ENCODE measurements at regions not wholly inside any gene's neighbourhood (a gene's known extent, or its start where the extent isn't known, plus 50 kb on each side); places are given as distances from the start of the nearest gene placed in this dataset.
"Not testable (repeated sequence)": the region's sequence is repeated elsewhere in the genome, so short reads cannot be mapped to it uniquely, and the experiment has no call there.

DNA sequence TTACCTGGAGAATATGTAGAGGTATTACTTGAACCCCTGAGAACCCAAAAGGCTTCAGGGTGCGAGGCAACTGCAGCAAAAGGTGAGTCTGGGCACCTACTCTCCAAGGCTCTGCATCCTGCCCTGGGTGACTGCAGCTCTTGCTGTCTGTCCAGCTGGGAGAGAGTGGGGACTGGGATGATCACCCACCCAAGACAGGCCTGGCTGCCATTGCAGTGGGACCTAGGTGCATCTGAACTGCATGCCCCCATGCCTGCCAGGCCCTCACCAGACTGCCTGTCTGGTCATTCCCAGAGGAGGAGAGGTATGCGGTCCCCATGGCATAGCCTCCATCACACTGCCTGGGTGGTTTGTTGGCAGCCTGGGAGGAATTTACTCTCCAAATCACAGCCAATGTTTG lies 563.9 kb downstream of the TFAP2A start:
- DNase-seq (ENCODE audit: low spot score) (no peak), ATAC-seq (no peak)

DNA sequence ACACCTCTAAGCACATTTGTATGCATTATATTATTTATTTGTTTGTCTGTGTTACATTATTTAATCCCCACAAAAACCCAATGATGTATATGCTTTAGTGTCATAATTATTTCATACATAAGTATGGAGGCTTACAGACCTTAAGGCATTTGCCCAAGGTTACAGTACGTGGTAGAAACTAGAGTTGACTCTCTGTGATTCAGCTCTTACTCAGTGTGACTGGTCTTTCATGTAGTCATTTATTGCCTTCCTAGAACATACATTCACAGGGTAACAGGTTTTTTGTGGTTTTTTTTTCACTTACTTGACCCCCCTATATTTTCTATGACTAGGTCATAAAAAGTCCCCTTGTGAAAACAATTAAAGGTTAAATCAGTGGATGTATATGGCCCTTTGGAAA lies 566.8 kb downstream of the TFAP2A start:
- no peak for ATAC-seq
- no peak for DNase-seq (ENCODE audit: low spot score)

DNA sequence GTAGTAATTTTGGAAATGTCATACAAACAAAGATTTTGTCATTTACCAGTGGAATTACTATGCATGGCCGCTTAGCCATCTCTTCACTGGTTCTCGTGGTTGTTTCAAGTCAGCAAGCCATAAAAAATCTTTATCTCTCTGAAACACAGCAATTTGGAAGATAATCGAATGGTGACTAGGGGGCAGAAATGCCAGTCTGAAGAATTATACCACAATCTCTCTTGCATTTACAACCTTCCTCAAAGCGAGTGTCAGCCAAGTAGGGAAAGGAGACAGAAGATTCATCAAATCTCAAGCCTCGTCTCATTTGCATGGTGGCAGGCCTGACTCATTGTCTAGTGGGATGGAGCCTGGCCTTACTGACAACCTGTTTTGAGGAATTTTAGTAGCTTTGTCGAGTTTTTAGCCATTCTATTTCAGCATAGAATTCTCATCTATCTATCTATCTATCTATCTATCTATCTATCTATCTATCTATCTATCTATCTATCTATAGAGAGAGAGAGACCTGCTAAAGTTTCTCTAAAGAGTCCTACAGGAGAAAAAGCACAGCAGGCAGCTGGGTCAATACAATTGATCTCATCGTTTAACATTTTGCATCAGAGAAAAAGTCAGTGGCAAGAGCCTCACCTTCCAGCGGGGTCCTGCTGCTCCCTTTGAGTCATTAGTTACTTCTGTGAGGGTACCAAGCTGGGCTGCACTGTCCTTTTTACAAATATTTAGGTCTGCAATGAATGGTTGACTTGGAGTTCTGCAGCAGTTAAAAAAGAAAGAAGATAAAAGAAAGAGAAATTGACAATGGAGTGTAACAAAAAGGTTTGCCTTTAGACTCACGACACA lies 572.8 kb downstream of the TFAP2A start:
- ATAC-seq (no peak), DNase-seq (ENCODE audit: low spot score) (no peak)

DNA sequence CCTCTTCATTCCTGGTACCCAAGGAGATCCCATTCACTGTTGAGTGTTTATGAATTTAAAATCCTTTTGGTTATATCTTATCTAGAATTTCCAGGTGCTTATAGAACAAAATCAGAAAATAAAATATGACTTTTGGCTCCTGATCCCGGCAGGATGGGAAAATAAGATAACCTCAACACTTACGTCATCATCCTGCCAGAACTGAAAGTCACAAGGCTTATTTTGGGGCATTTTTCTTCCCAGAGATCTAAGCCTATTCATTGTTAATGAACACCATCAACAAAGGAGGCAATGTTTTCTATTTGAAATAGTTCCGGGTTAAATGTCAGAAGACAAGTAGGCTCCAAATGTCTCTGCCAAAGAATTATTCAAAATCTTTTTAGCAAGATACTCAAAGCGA lies 580.6 kb downstream of the TFAP2A start:
- ATAC-seq (no peak), DNase-seq (ENCODE audit: low spot score) (no peak)

DNA sequence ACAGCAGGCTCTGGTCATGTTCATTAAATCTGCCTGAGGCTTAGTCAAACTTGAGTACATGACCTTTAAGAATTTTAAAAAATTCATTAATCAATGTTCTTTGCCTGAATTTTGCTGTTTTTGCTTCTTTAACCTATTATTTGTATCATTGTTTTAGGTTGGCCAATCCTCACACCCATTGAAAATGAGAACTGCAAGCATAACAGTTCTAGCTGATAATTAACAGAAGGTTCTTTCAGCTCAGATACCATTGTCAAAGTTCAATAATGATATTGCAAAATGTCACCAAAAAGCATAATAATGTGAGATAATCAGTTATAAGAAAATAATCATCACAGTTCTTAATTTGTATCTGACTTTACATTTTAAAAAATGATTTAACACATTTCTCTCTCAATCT lies 583.1 kb downstream of the TFAP2A start:
- DNase-seq (ENCODE audit: low spot score) (no peak), ATAC-seq (peak; percentile 72)

DNA sequence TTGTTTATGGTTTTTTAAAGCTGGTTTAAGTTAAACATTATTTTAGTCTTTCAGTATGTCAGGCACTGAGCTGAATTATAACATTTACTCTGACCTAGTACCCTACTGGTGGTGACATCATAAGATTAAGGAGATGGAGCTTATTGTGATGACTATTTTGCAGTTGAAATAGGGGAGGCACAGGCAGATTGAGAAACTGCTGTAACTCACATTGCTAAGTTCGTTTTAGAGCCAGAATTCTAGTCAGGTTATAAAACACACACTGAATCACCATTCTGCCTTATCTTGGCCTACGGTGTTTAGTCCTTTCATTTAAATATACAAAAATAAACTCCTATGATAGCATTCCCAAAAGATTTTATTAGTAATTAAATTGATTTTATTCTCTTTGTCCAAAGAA lies 584.1 kb downstream of the TFAP2A start:
- no peak for DNase-seq (ENCODE audit: low spot score)
- ATAC-seq: no peak

DNA sequence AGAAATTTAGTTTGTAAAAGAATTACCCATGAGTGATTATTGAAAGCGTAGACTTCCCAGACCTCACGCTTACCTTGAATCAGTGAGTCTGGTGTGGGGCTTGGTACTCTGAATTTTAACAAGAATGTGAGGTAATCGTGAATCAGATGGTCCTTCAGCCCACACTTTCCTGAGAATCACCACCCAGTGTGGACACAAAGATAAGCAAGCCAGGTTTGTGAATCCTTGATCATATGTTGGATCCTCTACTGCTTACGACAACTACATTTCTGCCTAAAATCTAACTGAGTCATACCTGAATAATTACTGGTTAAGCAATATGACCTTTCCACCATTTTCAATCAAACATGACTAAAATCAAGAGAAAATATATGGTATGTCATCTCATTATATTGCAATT lies 589.3 kb downstream of the TFAP2A start:
- no peak for ATAC-seq

DNA sequence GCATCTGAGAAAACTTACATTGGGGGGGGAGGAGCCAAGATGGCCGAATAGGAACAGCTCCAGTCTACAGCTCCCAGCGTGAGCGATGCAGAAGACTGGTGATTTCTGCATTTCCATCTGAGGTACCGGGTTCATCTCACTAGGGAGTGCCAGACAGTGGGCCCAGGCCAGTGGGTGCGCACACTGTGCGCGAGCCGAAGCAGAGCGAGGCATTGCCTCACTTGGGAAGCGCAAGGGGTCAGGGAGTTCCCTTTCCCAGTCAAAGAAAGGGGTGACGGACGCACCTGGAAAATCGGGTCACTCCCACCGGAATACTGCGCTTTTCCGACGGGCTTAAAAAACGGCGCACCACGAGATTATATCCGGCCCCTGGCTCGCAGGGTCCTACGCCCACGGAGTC lies 604.1 kb downstream of the TFAP2A start:
- not testable (repeated sequence) for ATAC-seq; DNase-seq (ENCODE audit: low spot score)

More for the DNA sequence above, 589.3 kb downstream of the TFAP2A start:
- DNase-seq (ENCODE audit: low spot score): no peak

DNA sequence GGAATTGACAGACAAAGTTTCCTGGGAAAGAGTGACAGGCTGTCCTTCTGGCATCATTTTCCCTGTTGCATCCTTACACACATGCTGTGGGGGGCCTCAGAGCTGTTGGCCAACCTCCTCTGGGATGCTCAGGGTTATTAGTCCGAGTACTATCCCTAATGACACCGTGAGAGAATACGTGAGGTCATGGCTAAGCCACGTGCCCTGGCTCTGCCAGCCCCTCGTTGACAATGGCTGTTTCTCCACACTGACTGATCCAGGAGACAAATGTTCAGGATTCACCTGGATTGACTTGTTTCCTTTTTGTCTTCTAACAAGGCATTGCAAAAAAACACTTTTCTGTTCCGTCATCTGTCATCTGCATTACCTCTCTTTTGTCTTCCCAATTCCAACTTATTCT lies 604.6 kb downstream of the TFAP2A start:
- no peak for ATAC-seq
- DNase-seq (ENCODE audit: low spot score): no peak

DNA sequence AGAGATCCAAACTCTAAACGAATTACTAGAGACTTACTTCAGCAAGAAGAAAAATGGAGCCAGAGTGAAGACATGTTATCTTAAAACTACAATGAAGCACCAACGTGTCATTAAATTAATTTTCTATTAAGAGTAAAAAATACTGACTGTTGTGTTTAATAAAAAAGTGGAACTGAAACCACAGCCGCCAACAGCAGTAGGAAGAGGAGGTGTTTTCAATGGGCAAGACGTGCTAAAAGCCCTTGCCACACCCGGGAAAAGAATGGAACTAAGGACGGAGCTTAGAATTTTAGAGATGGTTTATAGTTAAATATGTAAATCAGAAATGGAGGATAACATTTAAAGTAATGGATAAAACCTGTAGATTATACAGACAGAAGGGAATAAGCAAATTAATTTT lies 608.7 kb downstream of the TFAP2A start:
- no peak for ATAC-seq
- no peak for DNase-seq (ENCODE audit: low spot score)

DNA sequence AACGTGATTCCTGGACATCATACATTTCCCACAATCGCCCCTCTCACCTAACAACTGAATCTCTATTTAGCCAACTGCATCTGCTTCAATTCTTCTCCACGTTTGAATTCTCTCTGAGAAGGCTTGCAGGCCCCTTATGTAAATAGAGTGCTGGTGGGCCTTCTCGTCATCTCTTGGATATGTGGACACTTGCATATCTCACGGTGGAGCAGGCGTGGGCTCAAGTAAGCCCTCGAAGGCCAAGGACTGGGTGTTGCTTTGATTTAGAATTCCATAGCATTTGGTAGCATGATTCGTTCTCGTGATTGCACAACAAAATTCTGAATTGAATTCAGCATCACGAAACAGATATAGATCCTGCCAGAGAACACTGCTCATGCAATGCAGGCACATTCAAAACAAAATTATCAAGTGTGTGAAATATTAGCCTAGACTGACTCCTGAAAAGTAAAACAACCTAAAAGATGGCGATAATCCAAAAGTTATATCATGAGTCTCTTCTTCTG lies 613.6 kb downstream of the TFAP2A start:
- ATAC-seq (no peak), DNase-seq (ENCODE audit: low spot score) (no peak)

DNA sequence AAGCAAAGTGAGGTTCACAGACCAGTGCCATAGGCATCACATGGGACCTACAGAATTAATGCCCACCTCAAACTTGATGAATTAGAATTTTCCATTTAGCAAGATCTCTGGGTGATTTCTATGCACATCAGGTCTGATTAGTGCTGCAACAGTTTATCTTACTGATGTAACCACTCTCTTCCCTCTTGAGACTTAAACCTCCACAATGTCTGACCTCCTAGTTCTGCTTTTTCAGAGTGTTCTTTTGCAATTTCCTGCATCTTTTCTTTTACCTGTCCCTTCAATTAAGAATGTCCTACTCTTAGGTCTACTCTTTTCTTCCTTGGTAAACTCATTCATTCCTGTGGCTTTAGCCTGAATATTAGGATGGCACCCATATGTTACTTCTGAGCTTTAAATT lies 615.3 kb downstream of the TFAP2A start:
- DNase-seq (ENCODE audit: low spot score) (no peak), ATAC-seq (no peak)

DNA sequence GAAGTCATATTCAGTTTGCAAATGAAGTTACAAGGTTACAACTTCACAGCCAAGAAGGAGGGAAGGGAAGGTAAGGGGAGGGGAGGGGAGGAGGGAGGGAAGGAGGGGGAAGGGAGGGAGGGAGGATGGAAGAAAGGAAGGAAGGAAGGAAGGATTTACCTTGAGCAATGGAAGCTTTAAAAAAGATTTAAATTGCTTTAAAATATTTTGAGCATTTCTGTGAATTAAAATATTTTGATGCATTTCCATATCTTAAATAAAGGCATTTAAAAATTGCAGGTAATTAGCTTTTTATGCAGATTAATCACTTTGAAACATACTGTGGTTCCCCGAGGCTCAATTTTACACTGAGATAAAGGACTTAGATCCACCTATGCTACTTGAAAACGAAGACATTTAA lies 618.0 kb downstream of the TFAP2A start:
- DNase-seq (ENCODE audit: low spot score) (no peak), ATAC-seq (no peak)

DNA sequence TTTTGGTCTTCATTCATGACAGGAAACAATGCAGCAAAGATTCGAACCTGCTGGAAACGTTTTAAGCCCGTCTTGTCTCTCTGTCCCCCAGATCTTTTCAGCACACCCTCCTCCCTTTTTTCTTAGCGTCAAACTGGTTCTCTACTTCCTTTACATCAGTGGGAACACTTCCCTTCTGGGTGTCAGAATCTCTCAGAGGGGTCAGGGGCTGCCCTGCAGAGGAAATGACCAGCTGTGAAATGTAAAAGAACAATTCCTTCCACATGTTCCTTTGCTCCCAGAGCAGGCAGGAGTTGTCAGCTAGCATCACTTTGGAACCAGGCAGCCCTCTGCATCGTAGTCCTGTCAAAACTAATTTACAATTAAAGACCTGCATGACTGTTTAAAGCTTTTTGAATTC lies 619.0 kb downstream of the TFAP2A start:
- DNase-seq (ENCODE audit: low spot score) (no peak), ATAC-seq (no peak)

DNA sequence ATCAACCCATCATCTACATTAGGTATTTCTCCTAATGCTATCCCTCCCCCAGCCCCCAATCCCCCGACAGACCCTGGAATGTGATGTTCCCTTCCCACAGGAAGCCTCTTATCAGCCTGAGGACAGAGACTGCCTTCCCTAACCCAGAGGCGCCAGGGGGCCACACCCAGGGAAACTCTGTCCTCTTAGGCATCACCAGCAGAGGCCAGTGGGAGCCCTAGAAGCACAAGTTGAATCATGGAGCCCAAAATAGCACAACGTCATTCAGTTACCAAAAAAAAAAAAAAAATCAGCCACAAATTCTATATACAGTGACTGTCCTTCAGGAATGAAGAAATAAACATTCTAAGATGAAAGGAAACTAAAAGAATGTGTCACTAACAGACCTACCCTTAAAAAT lies 625.7 kb downstream of the TFAP2A start:
- ATAC-seq: no peak
- no peak for DNase-seq (ENCODE audit: low spot score)

DNA sequence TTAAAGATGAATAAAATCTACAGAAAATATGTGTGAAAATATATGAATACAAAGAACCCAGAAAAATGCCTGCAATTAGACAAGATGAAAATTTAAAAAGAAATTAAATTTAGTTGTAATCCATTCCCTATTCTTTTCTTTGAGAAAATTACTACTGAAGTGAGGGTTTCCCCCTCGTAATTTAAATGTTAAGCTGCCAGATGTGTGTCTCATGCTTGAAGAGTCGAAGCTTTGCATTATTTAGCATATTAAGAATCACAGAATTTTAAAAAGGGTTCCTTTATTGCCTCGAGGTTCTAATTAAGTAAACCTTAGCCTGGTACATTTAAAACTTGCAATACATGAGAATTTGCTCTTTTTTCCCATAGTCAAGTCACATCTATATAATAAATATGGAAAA lies 630.1 kb downstream of the TFAP2A start:
- no peak for DNase-seq (ENCODE audit: low spot score)
- ATAC-seq: no peak

DNA sequence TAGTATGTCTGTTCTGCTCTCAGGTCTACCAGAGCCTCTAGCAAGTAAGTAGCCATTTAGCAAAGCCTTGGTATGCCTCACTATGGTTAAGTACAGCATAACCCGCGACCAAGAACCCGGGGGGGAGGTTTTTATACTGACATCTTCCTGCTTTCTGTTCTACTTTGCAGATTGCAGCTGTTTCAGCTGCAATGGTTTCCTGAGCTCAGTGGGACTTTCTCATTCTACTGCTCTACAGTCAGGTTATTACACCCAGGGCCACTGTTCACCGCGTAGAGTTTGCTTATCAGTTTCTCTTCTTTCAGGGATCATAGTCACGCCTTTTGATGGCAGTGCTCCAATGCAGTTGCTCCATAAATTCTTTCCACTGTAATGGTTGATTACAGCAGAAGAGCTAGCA lies 631.3 kb downstream of the TFAP2A start:
- DNase-seq (ENCODE audit: low spot score) (no peak), ATAC-seq (peak; percentile 64)

DNA sequence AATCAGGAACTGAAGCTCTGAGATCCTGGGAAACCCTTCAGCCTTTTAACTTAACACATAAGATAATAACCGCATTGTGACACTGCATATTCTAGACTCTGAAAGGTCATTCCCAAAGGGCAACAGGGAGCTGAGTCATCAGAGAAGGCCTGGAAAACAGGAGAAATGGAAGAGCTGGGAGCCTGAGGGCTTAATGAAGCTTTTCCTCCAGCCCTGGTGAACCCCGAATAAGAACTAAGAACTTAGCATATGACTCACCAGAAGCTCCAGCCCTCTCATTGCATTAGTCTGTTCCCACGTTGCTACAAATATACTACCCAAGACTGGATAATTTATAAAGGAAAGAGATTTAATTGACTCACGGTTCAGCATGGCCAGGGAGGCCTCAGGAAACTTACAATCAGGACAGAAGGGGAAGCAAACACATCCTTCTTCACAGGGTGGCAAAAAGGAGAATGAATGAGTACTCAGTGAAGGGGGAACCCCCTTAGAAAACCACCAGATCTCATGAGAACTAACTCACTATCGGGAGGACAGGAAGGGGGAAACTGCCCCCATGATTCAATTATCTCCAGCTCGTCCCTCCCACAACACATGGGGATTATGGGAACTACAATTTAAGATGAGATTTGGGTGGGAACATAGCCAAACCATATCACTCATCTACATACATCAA lies 648.5 kb downstream of the TFAP2A start:
- DNase-seq (ENCODE audit: low spot score) (no peak), ATAC-seq (no peak)

DNA sequence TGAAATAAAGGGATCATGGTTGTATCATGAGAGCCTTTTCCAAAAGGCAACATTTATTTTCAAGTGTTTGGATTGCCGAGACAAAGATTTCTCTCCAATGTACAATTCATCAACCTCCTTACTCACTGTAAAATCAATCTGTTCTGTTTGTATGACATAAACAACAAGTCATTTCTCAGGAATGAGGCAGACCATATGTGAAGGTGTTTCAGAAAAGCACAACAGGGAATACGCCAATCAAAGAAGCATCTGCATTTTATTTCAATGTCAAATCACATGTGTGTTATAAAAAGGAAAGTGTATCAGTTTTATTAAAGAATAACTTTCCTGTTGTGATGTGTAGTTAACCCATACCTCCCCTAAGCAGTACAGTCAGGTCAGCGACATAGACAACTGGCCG lies 653.7 kb downstream of the TFAP2A start:
- ATAC-seq (no peak), DNase-seq (ENCODE audit: low spot score) (no peak)

DNA sequence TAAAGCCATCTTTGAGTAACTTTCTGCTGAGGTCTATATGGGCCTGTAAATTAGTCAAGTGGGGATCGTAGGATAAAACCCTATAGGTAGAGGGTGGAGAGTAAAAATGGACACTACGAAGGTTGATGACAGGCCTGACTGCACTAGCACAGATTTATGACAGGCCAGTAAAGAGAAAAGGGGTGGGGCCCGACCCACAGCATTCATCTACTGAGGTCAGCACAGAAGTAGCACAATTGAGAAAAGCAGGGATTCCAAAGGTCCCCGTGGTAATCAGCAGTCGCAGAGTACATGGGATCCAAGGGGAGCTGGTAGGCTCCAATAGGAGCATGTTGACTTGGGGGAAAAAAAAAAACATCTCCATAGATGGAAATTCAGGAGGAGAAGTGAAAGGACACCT lies 660.4 kb downstream of the TFAP2A start:
- ATAC-seq (no peak), DNase-seq (ENCODE audit: low spot score) (no peak)

DNA sequence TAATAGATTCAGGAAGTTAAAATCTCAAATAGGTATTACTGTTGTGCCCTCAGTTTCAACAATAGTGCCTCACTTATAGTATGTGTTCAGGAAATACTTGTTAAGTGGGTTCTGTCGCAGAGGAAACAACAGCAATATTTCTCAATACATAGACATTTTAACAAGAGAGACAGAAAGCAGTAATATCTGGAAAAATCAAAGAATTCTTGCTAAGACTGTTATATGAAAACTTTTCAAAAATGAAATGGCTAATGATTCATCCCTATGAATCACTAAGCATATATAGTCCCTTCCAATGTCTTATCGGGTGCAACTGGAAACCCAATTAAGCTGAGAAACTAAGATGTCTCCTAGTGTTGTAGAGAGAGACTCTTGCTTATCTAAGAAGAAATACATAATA lies 668.9 kb downstream of the TFAP2A start:
- ATAC-seq: no peak
- no peak for DNase-seq (ENCODE audit: low spot score)

DNA sequence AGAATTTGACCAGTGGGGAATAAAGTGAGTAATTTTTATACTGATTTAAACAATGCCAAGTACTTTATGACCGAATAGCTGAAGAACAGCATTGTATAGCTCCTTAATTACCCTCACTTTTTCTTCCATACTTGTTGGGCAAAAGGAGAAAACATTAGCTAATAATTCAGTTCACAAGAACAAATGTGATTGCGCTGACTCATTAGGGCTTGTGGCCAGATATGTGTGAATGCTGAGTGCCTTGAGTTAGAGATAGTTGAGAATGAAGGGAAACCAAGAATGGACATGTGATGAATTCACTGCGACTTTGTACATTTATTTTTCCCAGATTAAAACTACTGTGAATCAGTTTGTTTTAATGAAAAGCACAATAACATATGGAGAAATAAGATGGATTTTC lies 669.4 kb downstream of the TFAP2A start:
- DNase-seq (ENCODE audit: low spot score) (no peak), ATAC-seq (no peak)
